ENCODE measurements at regions not wholly inside any gene's neighbourhood (a gene's known extent, or its start where the extent isn't known, plus 50 kb on each side); places are given as distances from the start of the nearest gene placed in this dataset.
"Not testable (repeated sequence)": the region's sequence is repeated elsewhere in the genome, so short reads cannot be mapped to it uniquely, and the experiment has no call there.

DNA sequence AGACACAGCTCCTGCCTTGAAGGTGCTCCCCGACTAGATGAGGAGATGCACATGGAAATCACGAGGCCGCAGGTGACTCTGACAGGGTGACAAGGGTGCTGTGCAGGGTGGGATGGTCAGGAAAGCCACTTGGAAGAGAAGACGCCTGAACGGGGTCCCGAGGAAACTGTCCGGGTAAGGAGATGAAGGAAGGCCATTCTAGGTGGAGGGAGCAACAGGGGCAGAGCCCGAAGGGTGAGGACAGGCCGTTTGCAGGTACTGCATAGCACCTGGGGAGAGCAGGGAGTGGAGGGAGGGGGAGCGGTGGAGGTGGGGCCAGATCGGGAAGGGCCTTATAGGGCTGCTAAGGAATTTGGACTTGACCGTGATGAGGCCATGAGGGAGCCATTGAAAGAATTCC lies 105.6 kb upstream of the DLG1 start:
- no peak for DNase-seq

- DNase-seq, result not testable (repeated sequence)
Measured at GRCh38 chr3:197402401-197402800, 104.0 kb upstream of the DLG1 start.

- DNase-seq, result no peak
Measured at GRCh38 chr3:197399486-197399885, 101.1 kb upstream of the DLG1 start.

GRCh38 chr3:197398286-197398878 lies 100.0 kb upstream of the DLG1 start:
- no peak for DNase-seq

DNA sequence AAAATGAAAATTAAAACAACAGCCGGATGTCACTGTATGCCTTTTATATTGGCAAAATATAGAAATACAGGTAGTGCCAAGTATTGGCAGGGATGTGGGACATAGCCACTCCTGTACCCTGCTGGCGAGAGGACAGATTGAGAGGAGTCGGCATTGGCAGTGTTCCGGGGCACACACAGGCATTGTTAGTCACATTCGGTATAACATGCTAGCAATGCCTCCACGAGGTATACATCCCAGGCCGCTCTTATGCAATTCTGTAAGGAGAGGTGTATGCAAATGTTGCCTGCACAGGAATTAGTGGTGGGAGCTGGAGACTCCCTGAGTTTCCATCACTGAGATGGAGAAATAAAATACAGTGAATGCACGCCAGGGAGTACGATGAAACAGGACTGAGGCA lies 99.4 kb upstream of the DLG1 start:
- no peak for DNase-seq

- DNase-seq, result no peak
Measured at GRCh38 chr3:197394464-197395321, 96.3 kb upstream of the DLG1 start.

DNA sequence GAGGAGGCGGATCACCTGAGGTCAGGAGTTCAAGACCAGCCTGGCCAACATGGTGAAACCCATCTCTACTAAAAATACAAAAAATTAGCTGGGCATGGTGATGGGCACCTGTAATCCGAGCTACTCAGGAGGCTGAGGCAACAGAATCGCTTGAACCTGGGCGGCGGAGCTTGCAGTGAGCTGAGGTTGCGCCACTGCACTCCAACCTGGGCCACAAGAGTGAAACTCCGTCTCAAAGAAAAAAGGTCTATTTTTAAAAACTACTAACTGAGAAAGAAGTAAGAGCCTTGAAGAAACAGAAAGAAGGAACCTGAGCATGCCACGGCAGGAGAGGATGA lies 95.7 kb upstream of the DLG1 start:
- not testable (repeated sequence) for DNase-seq

GRCh38 chr3:197393711-197394110 lies 95.3 kb upstream of the DLG1 start:
- no peak for DNase-seq

GRCh38 chr3:197392961-197393360 lies 94.5 kb upstream of the DLG1 start:
- no peak for DNase-seq

DNA sequence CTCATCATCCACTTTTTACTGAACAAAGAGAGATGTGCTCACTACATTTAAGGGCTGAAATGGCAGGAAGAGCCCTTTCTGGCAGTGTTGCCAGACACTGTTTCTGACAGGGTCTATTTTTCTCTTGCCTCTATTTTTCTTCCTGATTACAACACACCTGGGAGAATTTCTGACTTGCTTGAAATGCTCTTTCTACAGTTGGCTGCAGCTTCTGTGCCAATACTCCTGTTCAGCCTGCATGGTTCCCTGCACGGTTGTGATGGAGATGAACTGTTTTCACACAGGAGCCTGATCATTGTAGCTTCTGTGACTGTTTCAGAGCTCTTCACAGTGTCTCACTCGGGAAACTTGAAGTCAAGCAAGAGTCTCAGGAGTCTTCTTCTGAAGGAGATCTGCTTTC lies 83.0 kb upstream of the DLG1 start:
- DNase-seq, result no peak

- DNase-seq, result no peak
Measured at GRCh38 chr3:197380786-197381185, 82.4 kb upstream of the DLG1 start.

DNA sequence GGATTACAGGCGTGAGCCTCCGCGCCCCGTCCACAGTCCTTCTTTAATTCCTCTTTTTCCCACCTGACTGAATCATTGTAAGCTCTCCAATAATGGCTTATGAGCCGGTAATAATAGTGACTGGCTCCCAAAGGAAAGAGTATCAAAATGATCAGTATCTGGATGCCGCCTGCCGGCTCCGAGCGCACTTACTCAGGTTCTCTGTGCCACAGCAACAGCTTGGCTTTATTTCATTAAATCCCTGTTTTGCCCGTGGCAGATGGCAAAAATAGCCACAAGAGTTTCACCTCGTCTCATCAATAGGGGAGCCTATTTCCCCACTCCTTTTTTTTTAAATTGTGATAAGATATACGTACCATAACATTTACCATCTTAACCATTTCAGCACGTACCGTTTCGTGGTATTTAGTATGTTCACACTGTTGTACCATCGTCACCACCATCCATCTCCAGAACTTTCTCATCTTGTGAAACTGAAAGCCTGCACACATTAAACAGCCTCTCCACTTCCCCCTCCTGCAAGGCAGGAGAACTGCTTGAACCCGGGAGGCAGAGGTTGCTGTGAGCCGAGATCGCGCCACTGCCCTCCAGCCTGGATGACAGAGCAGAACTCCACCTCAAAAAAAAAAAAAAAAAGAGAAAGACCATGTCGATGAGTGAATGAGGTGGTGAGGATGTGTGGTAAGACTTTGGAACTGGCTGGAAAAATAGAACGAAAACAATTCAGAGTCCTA lies 80.7 kb upstream of the DLG1 start:
- DNase-seq, result peak; percentile 72

GRCh38 chr3:197376735-197377555 lies 78.5 kb upstream of the DLG1 start:
- DNase-seq, result no peak

- no peak for DNase-seq
Measured at GRCh38 chr3:197376020-197376419, 77.6 kb upstream of the DLG1 start.

- no peak for DNase-seq
Measured at GRCh38 chr3:197375001-197375441, 76.6 kb upstream of the DLG1 start.

GRCh38 chr3:197373096-197373495 lies 74.7 kb upstream of the DLG1 start:
- no peak for DNase-seq

GRCh38 chr3:197372047-197372661 lies 73.7 kb upstream of the DLG1 start:
- DNase-seq, result no peak

GRCh38 chr3:197371591-197372046 lies 73.2 kb upstream of the DLG1 start:
- DNase-seq, result no peak

- no peak for DNase-seq
Measured at GRCh38 chr3:197369545-197369944, 71.1 kb upstream of the DLG1 start.

GRCh38 chr3:197368821-197369220 lies 70.4 kb upstream of the DLG1 start:
- no peak for DNase-seq

DNA sequence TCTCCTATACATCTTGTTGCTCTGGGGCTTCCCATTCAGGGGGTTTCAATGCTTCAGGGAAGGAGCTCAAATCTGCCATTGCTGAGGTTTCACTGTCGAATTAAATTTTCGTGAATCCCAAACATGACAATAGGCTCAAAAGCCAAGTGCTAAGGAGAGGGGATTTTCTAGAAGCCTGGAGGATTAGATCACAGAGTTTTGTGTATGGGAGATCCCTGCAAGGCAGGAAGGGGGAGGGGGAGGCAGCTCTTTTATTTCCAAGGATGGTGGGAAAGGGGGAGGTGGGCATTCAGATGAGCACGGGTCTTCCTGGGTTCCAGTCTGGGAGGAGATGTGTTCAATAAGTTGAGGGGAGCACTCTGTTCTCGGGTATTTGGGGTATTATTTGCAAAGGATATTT lies 69.9 kb upstream of the DLG1 start:
- DNase-seq, result no peak

- peak; percentile 26 for DNase-seq
Measured at GRCh38 chr3:197367081-197367780, 68.8 kb upstream of the DLG1 start.
